K562 (cell line): ENCODE measurements at regions not wholly inside any gene's neighbourhood (a gene's known extent, or its start where the extent isn't known, plus 50 kb on each side); places are given as distances from the start of the nearest gene placed in this dataset.

ENCODE experiments used
- ATAC-seq: fragments of 200-7000 bp; cut with Tn5 transposase; 3 replicates; pipeline ENCODE4 v1.9.1; 2020; ENCODE audit warnings: moderate library complexity
- BruUV-seq: library from RNA; stranded (reverse); fragments of 400-500 nt; replicated peaks from 2 replicates; lab custom pipeline; 2021; lab: Mats Ljungman, UMichigan
- CTCF ChIA-PET: fragments of 300-600 bp; formaldehyde crosslinking; extraction: SDS; loops from one replicate; lab custom pipeline; 2021; ENCODE audit warnings: low intra/inter-chr PET ratio; lab: Yijun Ruan, JAX
- POLR2A ChIA-PET: fragments of 300-600, 350-650 bp; sonication (Branson Sonifier 250); formaldehyde crosslinking; extraction: SDS; loops from one replicate; lab custom pipeline; 2021; ENCODE audit warnings: antibody characterized with exemption, inconsistent platforms; lab: Yijun Ruan, JAX
- DNase-seq, 4 experiments: peaks; one replicate each; pipeline versions ENCODE4 v3.0.0 to v3.0.0-alpha.2; 2011 to 2018; ENCODE audit warnings: low spot score in 3 of 4, mixed read lengths in 3 of 4; ENCODE audit errors: extremely low read depth in 1 of 4
- FAIRE-seq: peaks from 2 replicates; lab custom pipeline; 2011; peaks lifted over from hg19 to GRCh38; lab: Jason Lieb, UNC
- H2AFZ ChIP-seq: 2 replicates; pipeline ENCODE4 v1.6.0; 2011; ENCODE audit warnings: low read depth, low read length, control low read depth, inconsistent platforms
- H3K27ac ChIP-seq: fragments of 200-600 bp; 3 replicates; pipeline ENCODE4 v1.8.0; 2011; ENCODE audit warnings: low read depth, mild to moderate bottlenecking, control low read depth, inconsistent platforms, low read length, moderate library complexity, mixed read lengths; ENCODE audit errors: extremely low read depth
- H3K27me3 ChIP-seq, 2 experiments: fragments of 300-600 bp in 1 of 2; 2 replicates in 1 of 2; 3 replicates in 1 of 2; pipeline versions ENCODE4 v1.6.0 to v1.8.0; 2011; ENCODE audit warnings: inconsistent platforms in 2 of 2, low read length in 2 of 2, mild to moderate bottlenecking in 1 of 2, mixed read lengths in 1 of 2, moderate library complexity in 1 of 2; ENCODE audit not compliant: control insufficient read depth in 2 of 2, insufficient read depth in 2 of 2
- H3K36me3 ChIP-seq: fragments of 300-600 bp; 3 replicates; pipeline ENCODE4 v1.8.0; 2011; ENCODE audit warnings: mild to moderate bottlenecking, low read length, inconsistent platforms; ENCODE audit not compliant: control insufficient read depth, insufficient read depth
- H3K4me1 ChIP-seq, 2 experiments: fragments of 200-600 bp in 1 of 2; replicated peaks in 1 of 2; 2 replicates in 1 of 2; 3 replicates in 1 of 2; pipeline versions ENCODE4 v1.5.1 to v1.8.0; 2011; ENCODE audit warnings: inconsistent platforms in 2 of 2, low read length in 2 of 2, mild to moderate bottlenecking in 1 of 2, mixed read lengths in 1 of 2, moderate library complexity in 1 of 2; ENCODE audit not compliant: control insufficient read depth in 2 of 2, insufficient read depth in 2 of 2
- H3K4me2 ChIP-seq: 2 replicates; pipeline ENCODE4 v1.6.1; 2011; ENCODE audit warnings: low read length, control low read depth, inconsistent platforms, mixed read lengths; ENCODE audit not compliant: insufficient read depth
- H3K4me3 ChIP-seq: fragments of 200-600 bp; sonication (generic), shearing (Covaris generic); 2 replicates; pipeline ENCODE4 v1.5.1; 2016; ENCODE audit warnings: control low read depth, inconsistent platforms
- H3K79me2 ChIP-seq: fragments of 200-600 bp; 3 replicates; pipeline ENCODE4 v1.8.0; 2011; ENCODE audit warnings: low read length, inconsistent platforms; ENCODE audit not compliant: control insufficient read depth, insufficient read depth
- H3K9ac ChIP-seq, 2 experiments: 2 replicates each; pipeline versions ENCODE4 v1.6.0 to v1.6.1; 2011; ENCODE audit warnings: low read depth in 2 of 2, low read length in 2 of 2, control low read depth in 1 of 2, inconsistent platforms in 1 of 2, mild to moderate bottlenecking in 1 of 2, mixed read lengths in 1 of 2; ENCODE audit not compliant: insufficient read depth in 1 of 2
- H3K9me1 ChIP-seq: one replicate; pipeline ENCODE4 v1.6.0; 2011; ENCODE audit warnings: inconsistent platforms, mild to moderate bottlenecking, low read length, moderate library complexity; ENCODE audit not compliant: control insufficient read depth, insufficient read depth
- H3K9me3 ChIP-seq: replicated peaks from 2 replicates; pipeline ENCODE4 v1.5.1; 2011; ENCODE audit warnings: low read depth, low read length, inconsistent platforms; ENCODE audit not compliant: control insufficient read depth, insufficient read depth
- H4K20me1 ChIP-seq: replicated peaks from 2 replicates; pipeline ENCODE4 v1.6.1; 2011; ENCODE audit warnings: low read length, inconsistent platforms, mixed read lengths; ENCODE audit not compliant: control insufficient read depth, insufficient read depth
- BMI1 ChIP-seq: fragments of 150-350 bp; IDR thresholded peaks from 2 replicates; pipeline ENCODE4 v1.6.1; 2014; ENCODE audit warnings: low read length
- CCAR2 ChIP-seq: fragments of 200-400 bp; formaldehyde crosslinking; IDR thresholded peaks from 2 replicates; pipeline ENCODE4 v1.6.1; 2017; ENCODE audit warnings: mild to moderate bottlenecking, low read depth, low read length
- ETS1 ChIP-seq: conservative IDR thresholded peaks from 2 replicates; pipeline ENCODE4 v1.6.1; 2011; ENCODE audit warnings: low read depth, mild to moderate bottlenecking, low read length; ENCODE audit not compliant: control insufficient read depth
- ETV5 ChIP-seq: sonication (generic); formaldehyde crosslinking; IDR thresholded peaks from 2 replicates; pipeline ENCODE4 v1.4.0; 2020; ENCODE audit warnings: low read depth, mild to moderate bottlenecking, missing genetic modification reagents
- HBP1 ChIP-seq: fragments of 450-650 bp; formaldehyde crosslinking; IDR thresholded peaks from 2 replicates; pipeline ENCODE4 v1.4.0; 2022; ENCODE audit warnings: missing genetic modification characterization
- HSF4 ChIP-seq: fragments of 250-450 bp; sonication (Bioruptor Pico); IDR thresholded peaks from 2 replicates; pipeline ENCODE4 v2.1.2; 2022; ENCODE audit warnings: mild to moderate bottlenecking, moderate library complexity, borderline replicate concordance
- MTF1 ChIP-seq: fragments of 250-450 bp; sonication (Bioruptor Pico); IDR thresholded peaks from 2 replicates; pipeline ENCODE4 v1.9.0; 2021; ENCODE audit warnings: moderate library complexity, mild to moderate bottlenecking, inconsistent platforms, borderline replicate concordance
- MYNN ChIP-seq, 2 experiments: sonication (generic); formaldehyde crosslinking in 1 of 2; IDR thresholded peaks; 2 replicates each; pipeline versions ENCODE4 v1.5.0 to v1.6.1; 2016 to 2020; ENCODE audit warnings: antibody characterized with exemption in 1 of 2, missing genetic modification reagents in 1 of 2
- NR1H2 ChIP-seq: sonication (generic); formaldehyde crosslinking; IDR thresholded peaks from 2 replicates; pipeline ENCODE4 v1.4.0; 2020; ENCODE audit warnings: mild to moderate bottlenecking, missing genetic modification reagents
- PCBP1 ChIP-seq: fragments of 200-400 bp; formaldehyde crosslinking; IDR thresholded peaks from 2 replicates; pipeline ENCODE4 v1.6.1; 2018; ENCODE audit warnings: mild to moderate bottlenecking, low read depth, low read length; ENCODE audit not compliant: poor library complexity, severe bottlenecking
- SIN3B ChIP-seq: fragments of 450-650 bp; IDR thresholded peaks from 2 replicates; pipeline ENCODE4 v1.6.1; 2017; ENCODE audit warnings: low read depth, mild to moderate bottlenecking, moderate library complexity
- ZNF395 ChIP-seq: fragments of 200-800 bp; sonication (Bioruptor generic); IDR thresholded peaks from 2 replicates; pipeline ENCODE4 v1.6.1; 2017; ENCODE audit warnings: missing genetic modification characterization, missing compliant biosample characterization
- ZNF431 ChIP-seq: sonication (generic); formaldehyde crosslinking; IDR thresholded peaks from 2 replicates; pipeline ENCODE4 v1.8.0; 2022; ENCODE audit warnings: mild to moderate bottlenecking, missing genetic modification reagents
- ZNF717 ChIP-seq: fragments of 250-450 bp; sonication (Bioruptor Pico); IDR thresholded peaks from 2 replicates; pipeline ENCODE4 v1.5.0; 2021
- WGBS: fragments of 100-300 bp; shearing (Covaris generic); methylation state at CpG from one replicate; pipeline ENCODE4 v1.1.6; 2016; ENCODE audit warnings: low coverage, mixed read lengths; ENCODE audit not compliant: insufficient coverage; ENCODE audit errors: missing lambda C conversion rate; 5-methylcytosine and 5-hydroxymethylcytosine counted together
- in situ Hi-C: fragments of 300-500 bp; cut with MboI; formaldehyde crosslinking; loops from 4 replicates; pipeline ENCODE4 v1.15.0; 2018; ENCODE audit warnings: inconsistent platforms, mixed read lengths
- intact Hi-C: fragments of 100-400 bp; cut with micrococcal nuclease; formaldehyde crosslinking; loops from 2 replicates; pipeline ENCODE4 v1.14.2; 2022
- TF ChIP-seq, protein P1 (sequence below): fragments of 450-650 bp; IDR thresholded peaks from 2 replicates; pipeline ENCODE4 v1.6.1; 2016; ENCODE audit warnings: mild to moderate bottlenecking

DNA sequence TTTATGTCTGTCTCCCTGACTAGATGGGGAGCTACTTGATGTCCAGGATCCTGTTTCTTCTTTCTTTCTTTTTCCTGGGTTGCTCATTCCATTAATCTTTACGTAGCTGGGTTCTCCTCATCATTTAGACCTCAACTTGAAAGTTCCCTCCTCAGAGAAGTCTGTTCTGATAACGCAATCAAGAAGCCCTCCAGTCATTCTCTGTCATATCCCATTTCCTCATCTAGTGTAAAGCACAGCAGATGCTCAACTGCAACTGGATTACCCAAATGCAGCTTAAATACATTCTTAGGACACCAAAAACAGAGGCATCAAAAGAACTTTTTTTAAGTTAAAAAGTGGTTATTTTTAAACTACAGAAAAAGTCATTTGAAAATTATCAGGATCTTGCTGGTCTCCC, 51.7 kb upstream of the ST3GAL6 start:
- H3K36me3 ChIP-seq, result no peaks in the 10 kb centered on the region
- FAIRE-seq, result no peak
- H3K27me3 ChIP-seq, result no peaks in the 10 kb centered on the region; a peak in 1 of 5 replicates
- H3K4me2 ChIP-seq, result no peak overlapping the region
- H3K9me3 ChIP-seq, result no peaks in the 10 kb centered on the region
- H3K4me3 ChIP-seq, result no peak overlapping the region
- WGBS, result 0% methylated on average over 2 of the region's 2 CpGs
- no peaks in the 10 kb centered on the region for H4K20me1 ChIP-seq
- H3K79me2 ChIP-seq, result no peaks in the 10 kb centered on the region
- ChIA-PET POLR2A (no interaction called here), CTCF (no interaction called here)
- no peak for ATAC-seq
- no peaks in the 10 kb centered on the region for H3K9me1 ChIP-seq
- DNase-seq, result no peak
- in situ Hi-C loops, result no loop called here
- no peak overlapping the region for H3K27ac ChIP-seq
- no peaks in the 10 kb centered on the region for H3K4me1 ChIP-seq
- no TSS peak for BruUV-seq
- no peak overlapping the region for H3K9ac ChIP-seq
- intact Hi-C loops, result no loop called here
- no peak overlapping the region for H2AFZ ChIP-seq
- TF ChIP-seq SIN3B (no peak), HBP1 (CRISPR knock-in tag) (no peak), ZNF431 (CRISPR knock-in tag) (no peak), PCBP1 (no peak), ZNF395 (CRISPR knock-in tag) (no peak), BMI1 (no peak), CCAR2 (no peak), ETV5 (CRISPR knock-in tag) (no peak), ETS1 (no peak), ZNF717 (no peak), NR1H2 (CRISPR knock-in tag) (no peak), MYNN (IDR thresholded peaks at IDR 0.05) (no peak), MYNN (CRISPR knock-in tag; IDR thresholded peaks at IDR 0.05) (no peak), HSF4 (CRISPR knock-in tag) (no peak), MTF1 (CRISPR knock-in tag) (no peak)
- TF ChIP-seq, protein P1, sequence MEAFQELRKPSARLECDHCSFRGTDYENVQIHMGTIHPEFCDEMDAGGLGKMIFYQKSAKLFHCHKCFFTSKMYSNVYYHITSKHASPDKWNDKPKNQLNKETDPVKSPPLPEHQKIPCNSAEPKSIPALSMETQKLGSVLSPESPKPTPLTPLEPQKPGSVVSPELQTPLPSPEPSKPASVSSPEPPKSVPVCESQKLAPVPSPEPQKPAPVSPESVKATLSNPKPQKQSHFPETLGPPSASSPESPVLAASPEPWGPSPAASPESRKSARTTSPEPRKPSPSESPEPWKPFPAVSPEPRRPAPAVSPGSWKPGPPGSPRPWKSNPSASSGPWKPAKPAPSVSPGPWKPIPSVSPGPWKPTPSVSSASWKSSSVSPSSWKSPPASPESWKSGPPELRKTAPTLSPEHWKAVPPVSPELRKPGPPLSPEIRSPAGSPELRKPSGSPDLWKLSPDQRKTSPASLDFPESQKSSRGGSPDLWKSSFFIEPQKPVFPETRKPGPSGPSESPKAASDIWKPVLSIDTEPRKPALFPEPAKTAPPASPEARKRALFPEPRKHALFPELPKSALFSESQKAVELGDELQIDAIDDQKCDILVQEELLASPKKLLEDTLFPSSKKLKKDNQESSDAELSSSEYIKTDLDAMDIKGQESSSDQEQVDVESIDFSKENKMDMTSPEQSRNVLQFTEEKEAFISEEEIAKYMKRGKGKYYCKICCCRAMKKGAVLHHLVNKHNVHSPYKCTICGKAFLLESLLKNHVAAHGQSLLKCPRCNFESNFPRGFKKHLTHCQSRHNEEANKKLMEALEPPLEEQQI, result no peak
